Myocyte (in vitro differentiated cells): ENCODE measurements at regions not wholly inside any gene's neighbourhood (a gene's known extent, or its start where the extent isn't known, plus 50 kb on each side); places are given as distances from the start of the nearest gene placed in this dataset.

Experiments
- DNase-seq: peaks from one replicate; pipeline ENCODE4 v3.0.0-alpha.2; 2012; ENCODE audit warnings: low read depth

DNA sequence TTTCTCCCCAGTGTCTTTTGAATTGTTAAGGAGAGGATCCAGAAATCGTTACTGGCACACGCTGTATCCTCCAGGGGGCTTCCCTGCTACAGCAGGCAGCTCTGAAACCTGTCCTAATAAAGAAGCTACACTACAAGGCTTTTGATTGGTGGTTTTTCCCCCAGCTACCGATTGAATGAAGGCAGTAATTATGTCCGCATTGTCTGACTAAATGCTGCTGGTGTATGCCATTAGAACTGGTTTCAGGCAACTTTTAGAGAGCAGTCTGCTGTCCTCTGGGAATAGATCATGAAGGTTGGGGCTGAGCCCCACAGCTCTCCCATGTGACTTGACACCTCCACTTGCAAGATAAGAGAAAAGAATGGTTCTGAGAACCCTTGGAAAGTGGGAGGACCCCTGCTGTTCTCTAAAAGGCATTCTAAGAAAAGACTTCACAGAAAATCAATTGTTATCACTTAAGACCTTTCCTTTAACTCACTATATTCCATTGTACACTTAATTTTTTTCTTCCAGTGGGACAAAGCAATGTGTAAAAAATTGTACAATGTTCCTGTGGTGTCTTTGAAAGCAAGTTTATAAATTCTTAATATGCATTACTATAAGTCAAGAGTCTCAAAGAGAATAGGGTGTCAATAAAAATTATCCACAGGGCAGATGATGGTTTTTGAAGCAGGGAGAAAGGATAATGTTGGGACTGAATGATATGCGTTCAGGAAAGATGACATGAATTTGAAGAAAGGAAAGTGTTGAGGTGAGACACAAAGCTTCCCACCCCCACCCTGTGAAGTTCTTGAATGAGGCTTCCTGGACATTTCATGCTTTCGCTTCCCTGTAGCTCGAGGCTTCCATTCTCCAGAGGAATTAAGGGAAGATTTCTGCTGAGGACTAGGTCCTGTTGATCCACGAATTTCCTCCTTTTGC lies 53.0 kb upstream of the DAZL start:
- no peak for DNase-seq

DNA sequence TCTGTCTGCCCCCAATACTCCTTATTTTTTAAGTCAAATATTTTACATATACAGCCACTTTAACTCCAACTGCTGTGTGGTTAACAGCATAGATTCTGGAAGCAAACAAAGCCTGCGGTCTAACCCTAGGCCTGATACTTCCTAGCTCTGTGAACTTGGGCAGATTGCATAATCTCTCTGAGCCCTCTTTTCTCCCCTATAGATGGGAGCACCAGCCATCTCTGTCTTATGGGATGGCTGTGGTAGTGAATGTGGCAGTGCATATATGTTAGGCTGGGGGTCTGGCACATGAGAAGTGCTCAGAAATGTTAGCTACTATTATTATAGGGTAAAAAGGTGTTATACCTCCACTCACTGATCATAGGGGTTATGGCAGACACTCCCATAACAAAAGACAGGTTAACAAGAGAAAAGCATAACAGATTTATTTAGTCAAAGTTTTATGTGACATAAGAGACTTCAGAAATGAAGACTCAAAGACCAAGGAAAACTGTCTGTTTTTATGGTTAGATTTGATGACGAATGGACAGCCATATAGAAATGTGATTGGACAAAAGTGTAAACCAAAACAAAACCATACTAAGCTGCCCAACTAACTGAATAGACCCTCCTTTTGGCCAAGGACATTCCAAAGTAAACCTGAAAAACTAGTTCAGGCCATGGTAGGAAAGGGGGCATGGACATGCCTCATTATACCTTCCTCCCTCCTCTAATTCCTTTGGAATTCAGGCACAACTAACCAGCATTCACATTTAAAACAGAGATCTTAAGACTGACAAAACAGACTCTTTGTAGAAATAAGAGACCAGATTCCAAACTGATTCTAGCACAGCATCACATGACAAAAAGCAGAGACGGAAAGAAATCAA lies 53.9 kb upstream of the DAZL start:
- no peak for DNase-seq

- DNase-seq: peak; percentile 14
These were observed 58.9 kb upstream of the DAZL start for GRCh38 chr3:16663854-16664712.

DNA sequence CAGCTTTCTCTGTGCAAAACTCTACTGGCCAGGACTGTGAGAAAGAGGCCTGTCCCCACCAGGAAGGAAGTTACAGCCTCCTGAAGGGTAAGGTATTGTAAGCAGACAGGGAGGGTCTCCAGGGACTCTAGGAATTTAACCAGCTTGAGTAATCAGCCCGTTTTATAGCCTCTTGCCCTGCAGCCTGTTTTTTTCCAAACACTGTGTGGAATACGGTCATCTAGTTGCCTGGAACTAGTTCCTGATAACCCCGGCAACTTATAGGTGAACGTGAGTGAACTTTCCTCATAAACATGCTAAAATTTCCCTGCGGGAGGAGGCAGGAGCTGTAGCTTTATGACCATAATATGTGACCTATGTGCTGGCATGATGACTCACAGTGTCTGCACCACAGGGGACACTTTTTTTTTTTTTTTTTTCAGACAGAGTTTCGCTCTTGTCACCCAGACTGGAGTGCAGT lies 60.1 kb upstream of the DAZL start:
- DNase-seq: no peak

GRCh38 chr3:16666206-16666605 lies 61.0 kb upstream of the DAZL start:
- DNase-seq: no peak

DNA sequence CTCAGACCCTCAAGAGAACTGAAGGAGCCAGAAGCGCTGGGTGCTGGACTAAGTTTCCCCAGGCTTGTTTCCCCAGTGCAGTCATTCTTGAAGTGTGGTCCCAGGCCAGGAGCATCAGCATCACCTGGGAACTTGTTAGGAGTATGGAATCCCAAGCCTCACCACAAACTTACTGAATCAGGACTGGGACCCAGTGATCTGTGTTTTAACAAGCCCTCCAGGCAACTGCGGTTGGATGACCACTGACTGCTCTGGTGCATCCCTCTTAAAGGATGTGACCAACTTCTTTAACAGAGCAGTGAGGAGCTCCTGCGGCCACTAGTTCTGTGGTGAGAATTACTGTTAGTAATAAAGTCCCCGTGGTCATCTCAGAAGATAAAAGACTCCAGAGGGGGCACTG lies 62.4 kb upstream of the DAZL start:
- peak; percentile 56 for DNase-seq

GRCh38 chr3:16668776-16669545 lies 63.7 kb upstream of the DAZL start:
- DNase-seq: peak; percentile 93

DNA sequence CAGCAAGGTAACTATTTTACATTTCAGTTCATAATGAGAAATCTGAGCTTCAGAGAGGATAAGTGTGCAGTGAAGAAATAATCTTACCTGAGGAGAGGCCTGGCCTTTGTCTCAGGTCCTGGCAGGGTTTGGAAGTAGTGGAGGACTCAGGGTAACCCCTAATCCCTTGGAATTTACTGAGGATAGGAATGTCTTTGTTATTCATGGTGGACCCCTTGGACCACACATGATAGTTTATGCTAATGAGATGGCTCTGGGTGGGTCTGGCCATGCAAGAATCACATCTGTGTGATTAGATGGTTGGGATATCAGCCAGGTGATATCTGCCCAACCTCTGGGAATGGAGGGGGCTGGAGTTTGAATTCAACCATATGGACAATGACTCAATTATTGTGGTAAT lies 65.0 kb upstream of the DAZL start:
- no peak for DNase-seq

DNA sequence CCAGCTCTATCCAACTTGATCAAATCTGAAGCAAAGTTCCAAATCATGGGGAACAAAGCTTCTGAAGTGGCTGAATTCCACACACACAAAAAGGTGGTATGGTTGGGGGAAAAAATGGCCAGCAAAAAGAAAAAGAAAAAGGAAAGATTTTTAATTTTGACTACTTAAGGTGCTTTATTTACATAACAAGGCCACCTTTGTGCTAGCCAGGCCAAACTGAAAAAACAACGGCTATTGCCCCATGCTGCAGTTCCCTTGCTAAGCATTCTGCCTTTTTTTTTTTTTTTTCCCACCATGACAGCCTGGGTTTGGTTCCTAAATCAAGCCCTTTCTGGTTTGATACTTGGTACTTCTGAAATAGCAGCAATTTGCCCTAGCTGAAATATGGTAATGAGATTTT lies 66.5 kb upstream of the DAZL start:
- no peak for DNase-seq

GRCh38 chr3:16673530-16673929 lies 68.3 kb upstream of the DAZL start:
- no peak for DNase-seq

- DNase-seq: peak; percentile 2
These were observed 70.6 kb upstream of the DAZL start for GRCh38 chr3:16675805-16676204.

- peak; percentile 59 for DNase-seq
These were observed 81.5 kb upstream of the DAZL start for GRCh38 chr3:16686679-16687078.

GRCh38 chr3:16687221-16687620 lies 82.0 kb upstream of the DAZL start:
- no peak for DNase-seq

- no peak for DNase-seq
These were observed 87.5 kb upstream of the DAZL start for GRCh38 chr3:16692486-16693344.

- DNase-seq: no peak
These were observed 88.6 kb upstream of the DAZL start for GRCh38 chr3:16693820-16694219.

DNA sequence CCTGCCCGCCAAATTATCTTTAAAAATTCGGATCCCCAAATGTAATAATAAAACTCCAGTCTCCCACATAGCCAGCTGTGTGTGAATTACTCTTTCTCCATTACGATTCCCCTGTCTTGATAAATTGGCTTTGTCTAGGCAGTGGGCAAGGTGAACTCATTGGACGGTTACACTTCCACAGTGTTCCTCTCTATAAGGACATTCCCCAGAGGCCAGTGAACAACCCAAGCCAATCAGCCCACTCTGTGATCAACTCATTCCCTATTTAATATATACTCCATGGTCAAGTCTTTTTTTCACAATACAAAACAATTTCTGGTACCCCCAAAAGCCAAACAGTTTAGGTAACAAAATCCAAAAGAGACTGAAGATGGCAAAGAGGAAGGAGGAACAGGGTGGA lies 90.5 kb upstream of the DAZL start:
- no peak for DNase-seq

GRCh38 chr3:16697443-16698147 lies 92.4 kb upstream of the DAZL start:
- no peak for DNase-seq

- DNase-seq: no peak
These were observed 95.4 kb upstream of the DAZL start for GRCh38 chr3:16700651-16701050.

DNA sequence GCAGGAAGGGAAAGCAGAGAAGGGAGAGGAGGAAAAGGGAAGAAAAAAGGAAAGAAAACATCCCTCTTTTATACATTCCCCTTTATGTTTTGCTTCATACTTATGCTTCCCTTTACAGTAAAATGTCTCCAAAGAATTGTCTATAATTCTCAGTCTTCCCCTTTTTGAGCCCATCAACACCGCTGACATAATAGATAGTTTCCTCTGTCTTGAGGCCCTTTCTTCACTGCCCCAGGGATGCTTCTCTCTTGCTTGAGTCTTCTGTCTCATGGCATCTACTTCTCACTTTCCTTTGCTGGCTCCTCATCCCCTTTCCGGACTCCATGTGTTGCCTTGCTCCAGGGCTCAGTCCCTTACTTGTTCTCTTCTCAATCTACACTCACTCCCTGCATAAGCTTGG lies 99.7 kb upstream of the DAZL start:
- DNase-seq: no peak
